22Rv1 (cell line): ENCODE measurements at regions not wholly inside any gene's neighbourhood (a gene's known extent, or its start where the extent isn't known, plus 50 kb on each side); places are given as distances from the start of the nearest gene placed in this dataset.

ENCODE experiments used
- ZFX ChIP-seq: fragments of 450-650 bp; IDR thresholded peaks from 2 replicates; pipeline ENCODE4 v1.6.1; 2017; ENCODE audit warnings: antibody characterized with exemption, borderline replicate concordance
- TF ChIP-seq, protein P1 (sequence below): fragments of 450-650 bp; IDR thresholded peaks from 2 replicates; pipeline ENCODE4 v1.5.1; 2017; ENCODE audit warnings: mild to moderate bottlenecking

DNA sequence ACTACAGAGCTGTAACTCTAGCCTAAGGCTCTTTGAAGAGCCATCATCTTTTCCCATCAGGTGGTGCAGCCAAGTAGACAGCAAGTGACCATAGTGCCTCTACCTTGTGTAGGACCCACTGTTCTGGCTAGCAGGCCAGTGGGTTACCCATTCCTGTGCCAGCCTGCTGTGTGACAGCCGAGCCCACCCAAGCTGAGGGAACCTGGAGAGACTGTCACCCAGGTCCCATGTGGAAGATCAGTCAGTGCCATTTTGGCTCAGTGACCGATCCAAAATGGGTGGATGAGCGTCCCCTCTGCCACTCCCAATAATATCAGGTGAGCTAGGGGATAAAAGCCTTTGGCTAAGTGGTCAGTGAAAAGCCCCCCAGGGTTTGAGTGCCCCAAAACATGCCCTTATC, 417.9 kb downstream of the MATN1 start:
- TF ChIP-seq, protein P1, sequence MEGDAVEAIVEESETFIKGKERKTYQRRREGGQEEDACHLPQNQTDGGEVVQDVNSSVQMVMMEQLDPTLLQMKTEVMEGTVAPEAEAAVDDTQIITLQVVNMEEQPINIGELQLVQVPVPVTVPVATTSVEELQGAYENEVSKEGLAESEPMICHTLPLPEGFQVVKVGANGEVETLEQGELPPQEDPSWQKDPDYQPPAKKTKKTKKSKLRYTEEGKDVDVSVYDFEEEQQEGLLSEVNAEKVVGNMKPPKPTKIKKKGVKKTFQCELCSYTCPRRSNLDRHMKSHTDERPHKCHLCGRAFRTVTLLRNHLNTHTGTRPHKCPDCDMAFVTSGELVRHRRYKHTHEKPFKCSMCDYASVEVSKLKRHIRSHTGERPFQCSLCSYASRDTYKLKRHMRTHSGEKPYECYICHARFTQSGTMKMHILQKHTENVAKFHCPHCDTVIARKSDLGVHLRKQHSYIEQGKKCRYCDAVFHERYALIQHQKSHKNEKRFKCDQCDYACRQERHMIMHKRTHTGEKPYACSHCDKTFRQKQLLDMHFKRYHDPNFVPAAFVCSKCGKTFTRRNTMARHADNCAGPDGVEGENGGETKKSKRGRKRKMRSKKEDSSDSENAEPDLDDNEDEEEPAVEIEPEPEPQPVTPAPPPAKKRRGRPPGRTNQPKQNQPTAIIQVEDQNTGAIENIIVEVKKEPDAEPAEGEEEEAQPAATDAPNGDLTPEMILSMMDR = no peak
- TF ChIP-seq ZFX = no peak
